ENCODE measurements at regions not wholly inside any gene's neighbourhood (a gene's known extent, or its start where the extent isn't known, plus 50 kb on each side); places are given as distances from the start of the nearest gene placed in this dataset.

DNA sequence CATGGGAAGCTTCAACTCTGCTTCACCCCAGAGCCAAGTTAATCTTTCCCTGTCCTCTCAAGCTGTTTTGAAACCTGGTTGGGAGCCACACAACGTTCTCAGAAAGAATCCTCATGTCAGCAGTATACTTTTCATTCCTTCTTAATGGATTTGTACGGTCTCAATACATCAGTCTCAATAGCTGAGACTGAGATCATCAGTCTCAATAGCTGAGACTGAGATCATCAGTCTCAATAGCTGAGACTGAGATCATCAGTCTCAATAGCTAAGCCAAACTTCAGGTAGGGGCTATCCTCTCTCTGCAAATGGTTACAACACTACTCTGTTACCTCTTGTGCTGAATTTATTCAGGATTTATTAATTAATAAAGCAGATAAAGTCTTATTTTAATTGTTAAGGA lies 1317.4 kb upstream of the CDH9 start:
- Mint-ChIP-seq H3K9me3 (peaks cover 20% of the 10 kb centered on the region), H3K4me1 (ENCODE audit: low read depth) (no peaks in the 10 kb centered on the region), H3K4me3 (no peak overlapping the region), H3K27ac (no peak overlapping the region), H3K27me3 (no peaks in the 10 kb centered on the region), H3K36me3 (ENCODE audit: low read depth) (no peaks in the 10 kb centered on the region)
- intact Hi-C loops (cut with micrococcal nuclease): no loop called here
- TF ChIP-seq, protein P1, sequence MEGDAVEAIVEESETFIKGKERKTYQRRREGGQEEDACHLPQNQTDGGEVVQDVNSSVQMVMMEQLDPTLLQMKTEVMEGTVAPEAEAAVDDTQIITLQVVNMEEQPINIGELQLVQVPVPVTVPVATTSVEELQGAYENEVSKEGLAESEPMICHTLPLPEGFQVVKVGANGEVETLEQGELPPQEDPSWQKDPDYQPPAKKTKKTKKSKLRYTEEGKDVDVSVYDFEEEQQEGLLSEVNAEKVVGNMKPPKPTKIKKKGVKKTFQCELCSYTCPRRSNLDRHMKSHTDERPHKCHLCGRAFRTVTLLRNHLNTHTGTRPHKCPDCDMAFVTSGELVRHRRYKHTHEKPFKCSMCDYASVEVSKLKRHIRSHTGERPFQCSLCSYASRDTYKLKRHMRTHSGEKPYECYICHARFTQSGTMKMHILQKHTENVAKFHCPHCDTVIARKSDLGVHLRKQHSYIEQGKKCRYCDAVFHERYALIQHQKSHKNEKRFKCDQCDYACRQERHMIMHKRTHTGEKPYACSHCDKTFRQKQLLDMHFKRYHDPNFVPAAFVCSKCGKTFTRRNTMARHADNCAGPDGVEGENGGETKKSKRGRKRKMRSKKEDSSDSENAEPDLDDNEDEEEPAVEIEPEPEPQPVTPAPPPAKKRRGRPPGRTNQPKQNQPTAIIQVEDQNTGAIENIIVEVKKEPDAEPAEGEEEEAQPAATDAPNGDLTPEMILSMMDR (IDR thresholded peaks at IDR 0.05): no peak
- DNase-seq (no peak), ATAC-seq (no peak)
- ChIA-PET CTCF (interaction anchor here (1.5 kb wide), 1 partner anchor 142 kb away, joined by 3 read pairs; no protein-coding TSS in a partner anchor), POLR2A (no interaction called here)

DNA sequence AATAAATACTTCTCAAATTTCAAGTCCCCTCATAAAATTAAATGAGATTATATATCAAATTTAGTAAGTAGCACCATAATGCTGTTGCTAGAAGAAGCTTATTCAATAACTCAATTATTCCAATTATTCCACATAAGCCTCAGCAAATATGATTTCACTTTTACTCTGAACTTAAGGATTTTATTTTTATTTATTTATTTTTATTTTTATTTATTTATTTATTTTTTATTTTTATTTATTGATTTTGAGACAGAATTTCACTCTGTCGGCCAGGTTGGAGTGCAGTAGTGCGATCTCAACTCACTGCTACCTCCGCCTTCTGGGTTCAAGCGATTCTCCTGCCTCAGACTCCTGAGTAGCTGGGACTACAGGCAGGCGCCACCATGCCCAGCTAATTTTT lies 1308.3 kb upstream of the CDH9 start:
- H3K4me1 Mint-ChIP-seq (ENCODE audit: low read depth): no peaks in the 10 kb centered on the region
- ATAC-seq (no peak), DNase-seq (no peak)
- no peak overlapping the region for H3K27ac Mint-ChIP-seq
- intact Hi-C loops (cut with micrococcal nuclease): no loop called here
- H3K27me3 Mint-ChIP-seq: no peaks in the 10 kb centered on the region
- peaks cover 8% of the 10 kb centered on the region for H3K9me3 Mint-ChIP-seq
- CTCF ChIA-PET: no interaction called here
- TF ChIP-seq, protein P1 (IDR thresholded peaks at IDR 0.05): no peak
- POLR2A ChIA-PET: no interaction called here
- H3K36me3 Mint-ChIP-seq (ENCODE audit: low read depth): no peaks in the 10 kb centered on the region
- H3K4me3 Mint-ChIP-seq: no peak overlapping the region

DNA sequence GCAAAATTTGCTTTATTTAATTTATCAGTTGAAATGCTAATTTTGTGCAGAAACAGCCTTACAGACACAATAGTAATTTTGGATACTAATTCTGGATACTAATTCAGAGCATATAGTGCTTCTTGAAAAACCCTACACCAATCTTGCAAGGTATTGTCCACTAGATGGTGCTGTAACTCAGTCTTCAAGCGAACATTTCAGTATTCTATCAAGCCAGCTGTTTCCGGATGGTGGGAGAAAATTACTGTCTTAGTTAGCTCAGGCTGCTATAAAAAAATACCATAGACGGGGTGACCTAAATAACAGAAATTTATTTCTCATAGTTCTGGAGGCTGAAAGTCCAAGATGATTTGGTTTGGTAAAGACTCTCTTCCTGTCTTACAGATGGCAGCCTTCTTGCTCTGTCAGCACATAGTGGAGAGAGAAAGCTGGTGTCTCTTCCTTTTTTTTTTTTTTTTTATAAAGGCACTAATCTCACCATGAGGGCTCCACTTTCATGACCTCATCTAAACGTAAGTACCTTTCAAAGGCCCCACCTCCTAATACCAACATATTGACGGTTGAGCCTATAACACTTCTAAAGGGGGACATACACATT lies 1306.5 kb upstream of the CDH9 start:
- TF ChIP-seq, protein P1 (IDR thresholded peaks at IDR 0.05): peak; percentile 45
- CTCF ChIA-PET: no interaction called here
- ATAC-seq: no peak
- Mint-ChIP-seq H3K9me3 (peaks cover 3% of the 10 kb centered on the region), H3K4me3 (no peak overlapping the region), H3K36me3 (ENCODE audit: low read depth) (no peaks in the 10 kb centered on the region), H3K27ac (no peak overlapping the region), H3K27me3 (no peaks in the 10 kb centered on the region), H3K4me1 (ENCODE audit: low read depth) (no peaks in the 10 kb centered on the region)
- POLR2A ChIA-PET: no interaction called here
- intact Hi-C loops (cut with micrococcal nuclease): no loop called here
- no peak for DNase-seq

DNA sequence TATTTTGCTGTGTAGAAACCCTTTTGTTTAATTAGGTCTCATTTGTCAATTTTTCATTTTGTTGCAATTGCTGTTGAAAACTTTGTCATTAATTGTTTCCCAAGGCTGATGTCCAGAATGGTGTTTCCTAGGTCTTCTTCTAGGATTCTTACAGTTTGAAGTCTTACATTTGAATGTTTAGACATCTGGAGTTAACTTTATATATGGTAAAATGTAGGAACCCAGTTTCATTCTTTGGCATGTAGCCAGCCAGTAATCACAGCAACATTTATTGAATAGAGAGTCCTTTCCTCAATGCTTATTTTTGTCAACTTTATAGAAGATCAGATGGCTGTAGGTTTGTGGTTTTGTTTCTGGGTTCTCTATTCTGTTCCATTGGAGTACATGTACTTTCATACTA lies 1290.8 kb upstream of the CDH9 start:
- TF ChIP-seq, protein P1 (IDR thresholded peaks at IDR 0.05): no peak
- Mint-ChIP-seq H3K4me3 (no peak overlapping the region), H3K36me3 (ENCODE audit: low read depth) (no peaks in the 10 kb centered on the region), H3K27me3 (no peaks in the 10 kb centered on the region), H3K4me1 (ENCODE audit: low read depth) (no peaks in the 10 kb centered on the region), H3K9me3 (peaks cover 28% of the 10 kb centered on the region), H3K27ac (no peak overlapping the region)
- ATAC-seq: no peak
- no peak for DNase-seq
- POLR2A ChIA-PET: no interaction called here
- intact Hi-C loops (cut with micrococcal nuclease): no loop called here
- CTCF ChIA-PET: no interaction called here

DNA sequence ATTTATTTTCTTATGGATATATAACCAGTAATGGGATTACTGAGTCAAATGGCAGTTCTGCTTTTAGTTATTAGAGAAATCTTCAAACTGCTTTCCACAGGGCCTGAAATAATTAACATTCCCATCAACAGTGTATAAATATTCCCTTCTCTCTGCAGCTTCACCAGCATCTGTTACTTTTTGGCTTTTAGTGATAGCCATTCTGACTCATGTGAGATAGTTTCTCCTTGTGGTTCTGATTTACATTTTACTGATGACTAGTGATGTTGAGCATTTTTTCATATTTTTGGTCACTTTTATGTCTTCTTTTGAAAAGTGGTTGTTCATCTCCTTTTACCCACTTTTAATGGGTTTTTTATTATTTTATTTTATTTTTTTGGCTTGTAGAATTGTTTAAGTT lies 1290.3 kb upstream of the CDH9 start:
- TF ChIP-seq, protein P1 (IDR thresholded peaks at IDR 0.05): no peak
- intact Hi-C loops (cut with micrococcal nuclease): no loop called here
- no peaks in the 10 kb centered on the region for H3K36me3 Mint-ChIP-seq (ENCODE audit: low read depth)
- H3K27ac Mint-ChIP-seq: no peak overlapping the region
- no peaks in the 10 kb centered on the region for H3K4me1 Mint-ChIP-seq (ENCODE audit: low read depth)
- H3K9me3 Mint-ChIP-seq: peaks cover 29% of the 10 kb centered on the region
- POLR2A ChIA-PET: no interaction called here
- no peak overlapping the region for H3K4me3 Mint-ChIP-seq
- no peaks in the 10 kb centered on the region for H3K27me3 Mint-ChIP-seq
- DNase-seq (no peak), ATAC-seq (no peak)
- CTCF ChIA-PET: no interaction called here
